SK-N-SH (cell line): ENCODE measurements at regions not wholly inside any gene's neighbourhood (a gene's known extent, or its start where the extent isn't known, plus 50 kb on each side); places are given as distances from the start of the nearest gene placed in this dataset.

ENCODE experiments used
- GABPA ChIP-seq: IDR thresholded peaks from 2 replicates; pipeline ENCODE4 v1.4.0; 2012; ENCODE audit warnings: low read depth, mild to moderate bottlenecking
- GATA2 ChIP-seq: sonication (generic); formaldehyde crosslinking; IDR thresholded peaks from 2 replicates; pipeline ENCODE4 v1.5.0; 2020; ENCODE audit warnings: mild to moderate bottlenecking, missing genetic modification reagents
- JUND ChIP-seq: IDR thresholded peaks from 2 replicates; pipeline ENCODE4 v1.4.0; 2012
- POLR2AphosphoS5 ChIP-seq: IDR thresholded peaks from 2 replicates; pipeline ENCODE4 v1.6.1; 2012; ENCODE audit warnings: low read depth, low read length
- RAD21 ChIP-seq: IDR thresholded peaks from 2 replicates; pipeline ENCODE4 v1.6.1; 2012; ENCODE audit warnings: mild to moderate bottlenecking, low read length
- TF ChIP-seq, protein P1 (sequence below): IDR thresholded peaks from 2 replicates; pipeline ENCODE4; 2012
- TF ChIP-seq, protein P2 (sequence below): fragments of 200-600 bp; sonication (generic); IDR thresholded peaks from 2 replicates; pipeline ENCODE4 v1.6.1; 2017; ENCODE audit warnings: antibody characterized with exemption, mild to moderate bottlenecking, moderate library complexity

DNA sequence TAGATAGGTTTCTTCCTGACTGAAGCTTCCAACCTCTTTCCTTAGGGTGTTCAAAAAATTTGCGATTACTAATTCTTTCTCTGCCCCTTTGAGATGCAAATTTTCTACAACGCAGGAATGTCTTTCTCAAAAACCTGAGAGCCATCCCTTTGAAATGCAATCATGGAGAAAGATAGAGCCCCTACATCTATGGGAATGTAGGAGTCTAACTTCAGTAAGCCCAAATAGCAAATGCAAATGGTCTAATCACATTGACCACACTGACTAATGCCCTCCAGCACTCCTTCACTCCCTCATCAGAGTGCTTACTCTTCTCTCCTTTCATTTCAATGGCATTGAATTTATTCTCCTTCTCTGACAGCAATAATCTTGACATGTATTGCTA, 107.1 kb downstream of the SLC6A15 start:
- TF ChIP-seq, protein P1, sequence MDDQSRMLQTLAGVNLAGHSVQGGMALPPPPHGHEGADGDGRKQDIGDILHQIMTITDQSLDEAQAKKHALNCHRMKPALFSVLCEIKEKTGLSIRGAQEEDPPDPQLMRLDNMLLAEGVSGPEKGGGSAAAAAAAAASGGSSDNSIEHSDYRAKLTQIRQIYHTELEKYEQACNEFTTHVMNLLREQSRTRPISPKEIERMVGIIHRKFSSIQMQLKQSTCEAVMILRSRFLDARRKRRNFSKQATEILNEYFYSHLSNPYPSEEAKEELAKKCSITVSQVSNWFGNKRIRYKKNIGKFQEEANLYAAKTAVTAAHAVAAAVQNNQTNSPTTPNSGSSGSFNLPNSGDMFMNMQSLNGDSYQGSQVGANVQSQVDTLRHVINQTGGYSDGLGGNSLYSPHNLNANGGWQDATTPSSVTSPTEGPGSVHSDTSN = no peak
- TF ChIP-seq POLR2AphosphoS5 (no peak), JUND (no peak), GABPA (no peak), RAD21 (no peak), GATA2 (CRISPR knock-in tag) (no peak)
- TF ChIP-seq, protein P2, sequence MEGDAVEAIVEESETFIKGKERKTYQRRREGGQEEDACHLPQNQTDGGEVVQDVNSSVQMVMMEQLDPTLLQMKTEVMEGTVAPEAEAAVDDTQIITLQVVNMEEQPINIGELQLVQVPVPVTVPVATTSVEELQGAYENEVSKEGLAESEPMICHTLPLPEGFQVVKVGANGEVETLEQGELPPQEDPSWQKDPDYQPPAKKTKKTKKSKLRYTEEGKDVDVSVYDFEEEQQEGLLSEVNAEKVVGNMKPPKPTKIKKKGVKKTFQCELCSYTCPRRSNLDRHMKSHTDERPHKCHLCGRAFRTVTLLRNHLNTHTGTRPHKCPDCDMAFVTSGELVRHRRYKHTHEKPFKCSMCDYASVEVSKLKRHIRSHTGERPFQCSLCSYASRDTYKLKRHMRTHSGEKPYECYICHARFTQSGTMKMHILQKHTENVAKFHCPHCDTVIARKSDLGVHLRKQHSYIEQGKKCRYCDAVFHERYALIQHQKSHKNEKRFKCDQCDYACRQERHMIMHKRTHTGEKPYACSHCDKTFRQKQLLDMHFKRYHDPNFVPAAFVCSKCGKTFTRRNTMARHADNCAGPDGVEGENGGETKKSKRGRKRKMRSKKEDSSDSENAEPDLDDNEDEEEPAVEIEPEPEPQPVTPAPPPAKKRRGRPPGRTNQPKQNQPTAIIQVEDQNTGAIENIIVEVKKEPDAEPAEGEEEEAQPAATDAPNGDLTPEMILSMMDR = no peak
